HL-60 (cell line): ENCODE measurements at regions not wholly inside any gene's neighbourhood (a gene's known extent, or its start where the extent isn't known, plus 50 kb on each side); places are given as distances from the start of the nearest gene placed in this dataset.

Source experiments
- TF ChIP-seq, protein P1 (sequence below): IDR thresholded peaks from one replicate; pipeline ENCODE4 v1.5.1; 2011; ENCODE audit warnings: low read length, control low read depth, inconsistent platforms; ENCODE audit not compliant: insufficient read depth
- TF ChIP-seq, protein P2 (sequence below): IDR thresholded peaks from 2 replicates; pipeline ENCODE4 v1.6.1; 2012; ENCODE audit warnings: low read depth; ENCODE audit not compliant: insufficient replicate concordance

DNA sequence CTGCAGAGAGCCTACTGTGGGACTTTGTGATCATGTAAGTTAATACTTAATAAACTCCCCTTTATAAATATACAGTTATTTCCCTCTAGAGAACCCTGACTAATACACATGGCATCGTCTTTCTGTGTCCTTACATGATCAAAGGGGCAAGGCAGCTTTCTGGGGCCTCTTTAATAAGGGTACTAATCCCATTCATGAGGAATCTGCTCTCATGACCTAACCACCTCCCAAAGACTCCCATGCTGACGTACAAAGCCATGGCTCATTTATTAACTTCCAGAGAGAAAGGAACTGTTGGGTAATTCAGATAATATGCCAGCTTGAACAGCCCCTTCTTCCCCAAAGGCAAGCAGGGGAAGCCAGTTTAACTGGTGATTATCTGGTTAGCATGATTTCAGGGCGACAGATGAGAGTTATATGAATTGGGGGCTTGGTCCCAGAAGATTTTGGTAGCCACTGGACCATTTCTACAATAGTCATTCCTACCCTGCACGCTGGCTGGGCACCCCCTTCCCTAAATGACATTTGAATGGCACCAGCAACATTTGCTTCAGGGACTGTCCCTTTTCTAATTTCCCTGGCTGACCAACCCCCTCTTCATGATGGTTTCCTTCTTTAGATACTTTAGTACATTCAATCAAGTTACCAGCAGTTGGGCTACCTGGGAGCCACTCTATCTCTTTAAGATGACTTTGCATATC lies 83.6 kb upstream of the C3orf80 start:
- TF ChIP-seq, protein P1, sequence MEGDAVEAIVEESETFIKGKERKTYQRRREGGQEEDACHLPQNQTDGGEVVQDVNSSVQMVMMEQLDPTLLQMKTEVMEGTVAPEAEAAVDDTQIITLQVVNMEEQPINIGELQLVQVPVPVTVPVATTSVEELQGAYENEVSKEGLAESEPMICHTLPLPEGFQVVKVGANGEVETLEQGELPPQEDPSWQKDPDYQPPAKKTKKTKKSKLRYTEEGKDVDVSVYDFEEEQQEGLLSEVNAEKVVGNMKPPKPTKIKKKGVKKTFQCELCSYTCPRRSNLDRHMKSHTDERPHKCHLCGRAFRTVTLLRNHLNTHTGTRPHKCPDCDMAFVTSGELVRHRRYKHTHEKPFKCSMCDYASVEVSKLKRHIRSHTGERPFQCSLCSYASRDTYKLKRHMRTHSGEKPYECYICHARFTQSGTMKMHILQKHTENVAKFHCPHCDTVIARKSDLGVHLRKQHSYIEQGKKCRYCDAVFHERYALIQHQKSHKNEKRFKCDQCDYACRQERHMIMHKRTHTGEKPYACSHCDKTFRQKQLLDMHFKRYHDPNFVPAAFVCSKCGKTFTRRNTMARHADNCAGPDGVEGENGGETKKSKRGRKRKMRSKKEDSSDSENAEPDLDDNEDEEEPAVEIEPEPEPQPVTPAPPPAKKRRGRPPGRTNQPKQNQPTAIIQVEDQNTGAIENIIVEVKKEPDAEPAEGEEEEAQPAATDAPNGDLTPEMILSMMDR, result no peak
- TF ChIP-seq, protein P2, sequence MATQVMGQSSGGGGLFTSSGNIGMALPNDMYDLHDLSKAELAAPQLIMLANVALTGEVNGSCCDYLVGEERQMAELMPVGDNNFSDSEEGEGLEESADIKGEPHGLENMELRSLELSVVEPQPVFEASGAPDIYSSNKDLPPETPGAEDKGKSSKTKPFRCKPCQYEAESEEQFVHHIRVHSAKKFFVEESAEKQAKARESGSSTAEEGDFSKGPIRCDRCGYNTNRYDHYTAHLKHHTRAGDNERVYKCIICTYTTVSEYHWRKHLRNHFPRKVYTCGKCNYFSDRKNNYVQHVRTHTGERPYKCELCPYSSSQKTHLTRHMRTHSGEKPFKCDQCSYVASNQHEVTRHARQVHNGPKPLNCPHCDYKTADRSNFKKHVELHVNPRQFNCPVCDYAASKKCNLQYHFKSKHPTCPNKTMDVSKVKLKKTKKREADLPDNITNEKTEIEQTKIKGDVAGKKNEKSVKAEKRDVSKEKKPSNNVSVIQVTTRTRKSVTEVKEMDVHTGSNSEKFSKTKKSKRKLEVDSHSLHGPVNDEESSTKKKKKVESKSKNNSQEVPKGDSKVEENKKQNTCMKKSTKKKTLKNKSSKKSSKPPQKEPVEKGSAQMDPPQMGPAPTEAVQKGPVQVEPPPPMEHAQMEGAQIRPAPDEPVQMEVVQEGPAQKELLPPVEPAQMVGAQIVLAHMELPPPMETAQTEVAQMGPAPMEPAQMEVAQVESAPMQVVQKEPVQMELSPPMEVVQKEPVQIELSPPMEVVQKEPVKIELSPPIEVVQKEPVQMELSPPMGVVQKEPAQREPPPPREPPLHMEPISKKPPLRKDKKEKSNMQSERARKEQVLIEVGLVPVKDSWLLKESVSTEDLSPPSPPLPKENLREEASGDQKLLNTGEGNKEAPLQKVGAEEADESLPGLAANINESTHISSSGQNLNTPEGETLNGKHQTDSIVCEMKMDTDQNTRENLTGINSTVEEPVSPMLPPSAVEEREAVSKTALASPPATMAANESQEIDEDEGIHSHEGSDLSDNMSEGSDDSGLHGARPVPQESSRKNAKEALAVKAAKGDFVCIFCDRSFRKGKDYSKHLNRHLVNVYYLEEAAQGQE, result no peak
